Trophoblast cell (in vitro differentiated cells and primary cell): ENCODE measurements at regions not wholly inside any gene's neighbourhood (a gene's known extent, or its start where the extent isn't known, plus 50 kb on each side); places are given as distances from the start of the nearest gene placed in this dataset.
A peak's percentile ranks its signal among the peaks of the same experiment; 100 is the strongest.

ENCODE experiments used
- DNase-seq, 2 donors: peaks; one replicate each; pipeline ENCODE4 v3.0.0-alpha.2; 2016
- H2AFZ ChIP-seq: 2 replicates; pipeline ENCODE4 v1.6.1; 2013; ENCODE audit warnings: low read length, moderate library complexity, mild to moderate bottlenecking; ENCODE audit not compliant: insufficient read depth, poor library complexity
- H2AK5ac ChIP-seq: 2 replicates; pipeline ENCODE4 v1.6.1; 2013; ENCODE audit warnings: mild to moderate bottlenecking, low read length
- H2BK120ac ChIP-seq: 2 replicates; pipeline ENCODE4 v1.6.1; 2013; ENCODE audit warnings: low read length, mild to moderate bottlenecking, moderate library complexity; ENCODE audit not compliant: insufficient read depth, poor library complexity
- H2BK12ac ChIP-seq: 2 replicates; pipeline ENCODE4 v1.6.1; 2013; ENCODE audit warnings: mild to moderate bottlenecking, low read length, moderate library complexity
- H2BK5ac ChIP-seq: 2 replicates; pipeline ENCODE4 v1.6.1; 2013; ENCODE audit warnings: low read length, low read depth, moderate library complexity, mild to moderate bottlenecking; ENCODE audit not compliant: poor library complexity
- H3K14ac ChIP-seq: 2 replicates; pipeline ENCODE4 v1.6.1; 2013; ENCODE audit warnings: mild to moderate bottlenecking, low read length
- H3K18ac ChIP-seq: 2 replicates; pipeline ENCODE4 v1.6.1; 2013; ENCODE audit warnings: mild to moderate bottlenecking, low read length
- H3K23ac ChIP-seq: 2 replicates; pipeline ENCODE4 v1.6.1; 2013; ENCODE audit warnings: low read length
- H3K27ac ChIP-seq: 2 replicates; pipeline ENCODE4 v1.5.1; 2013; ENCODE audit warnings: low read depth, mild to moderate bottlenecking, inconsistent platforms, low read length, moderate library complexity
- H3K27me3 ChIP-seq: 2 replicates; pipeline ENCODE4 v1.6.1; 2013; ENCODE audit warnings: inconsistent platforms, mild to moderate bottlenecking, low read length, moderate library complexity; ENCODE audit not compliant: insufficient read depth
- H3K36me3 ChIP-seq, 2 experiments: 1 replicate in 1 of 2; 2 replicates in 1 of 2; pipeline ENCODE4 v1.6.1; 2013; ENCODE audit warnings: low read length in 2 of 2, mild to moderate bottlenecking in 2 of 2, moderate library complexity in 1 of 2; ENCODE audit not compliant: insufficient read depth in 2 of 2, control insufficient read depth in 1 of 2
- H3K4ac ChIP-seq: 2 replicates; pipeline ENCODE4 v1.6.1; 2013; ENCODE audit warnings: low read depth, mild to moderate bottlenecking, low read length, moderate library complexity
- H3K4me1 ChIP-seq, 2 experiments: 1 replicate in 1 of 2; 2 replicates in 1 of 2; pipeline ENCODE4 v1.6.1; 2013; ENCODE audit warnings: low read length in 2 of 2, mild to moderate bottlenecking in 2 of 2, moderate library complexity in 1 of 2; ENCODE audit not compliant: insufficient read depth in 2 of 2, control insufficient read depth in 1 of 2
- H3K4me2 ChIP-seq: 2 replicates; pipeline ENCODE4 v1.6.1; 2013; ENCODE audit warnings: inconsistent platforms, mild to moderate bottlenecking, low read length, moderate library complexity
- H3K4me3 ChIP-seq: 2 replicates; pipeline ENCODE4 v1.5.1; 2013; ENCODE audit warnings: mild to moderate bottlenecking, low read depth, low read length, inconsistent platforms
- H3K79me1 ChIP-seq: one replicate; pipeline ENCODE4 v1.6.1; 2013; ENCODE audit warnings: low read length
- H3K79me2 ChIP-seq: 2 replicates; pipeline ENCODE4 v1.6.1; 2013; ENCODE audit warnings: low read length, mild to moderate bottlenecking; ENCODE audit not compliant: control insufficient read depth, insufficient read depth, poor library complexity
- H3K9ac ChIP-seq: 2 replicates; pipeline ENCODE4 v1.6.1; 2013; ENCODE audit warnings: mild to moderate bottlenecking, low read length
- H3K9me3 ChIP-seq: 2 replicates; pipeline ENCODE4 v1.6.1; 2013; ENCODE audit warnings: low read depth, mild to moderate bottlenecking, control low read depth, inconsistent platforms, low read length; ENCODE audit not compliant: insufficient read depth
- H4K12ac ChIP-seq: 2 replicates; pipeline ENCODE4 v1.6.1; 2013; ENCODE audit warnings: low read depth, mild to moderate bottlenecking, low read length, moderate library complexity
- H4K8ac ChIP-seq: 2 replicates; pipeline ENCODE4 v1.6.1; 2013; ENCODE audit warnings: low read depth, mild to moderate bottlenecking, low read length, moderate library complexity
- H4K91ac ChIP-seq: one replicate; pipeline ENCODE4 v1.6.1; 2013; ENCODE audit warnings: low read depth, mild to moderate bottlenecking, low read length, moderate library complexity
- WGBS: extraction: QIAGEN DNeasy Blood & Tissue Kit; methylation state at CpG from one replicate; pipeline ENCODE4 v1.1.7; 2013; ENCODE audit warnings: missing lambda C conversion rate; ENCODE audit not compliant: insufficient read length, insufficient coverage; ENCODE audit errors: extremely low coverage; 5-methylcytosine and 5-hydroxymethylcytosine counted together

DNA sequence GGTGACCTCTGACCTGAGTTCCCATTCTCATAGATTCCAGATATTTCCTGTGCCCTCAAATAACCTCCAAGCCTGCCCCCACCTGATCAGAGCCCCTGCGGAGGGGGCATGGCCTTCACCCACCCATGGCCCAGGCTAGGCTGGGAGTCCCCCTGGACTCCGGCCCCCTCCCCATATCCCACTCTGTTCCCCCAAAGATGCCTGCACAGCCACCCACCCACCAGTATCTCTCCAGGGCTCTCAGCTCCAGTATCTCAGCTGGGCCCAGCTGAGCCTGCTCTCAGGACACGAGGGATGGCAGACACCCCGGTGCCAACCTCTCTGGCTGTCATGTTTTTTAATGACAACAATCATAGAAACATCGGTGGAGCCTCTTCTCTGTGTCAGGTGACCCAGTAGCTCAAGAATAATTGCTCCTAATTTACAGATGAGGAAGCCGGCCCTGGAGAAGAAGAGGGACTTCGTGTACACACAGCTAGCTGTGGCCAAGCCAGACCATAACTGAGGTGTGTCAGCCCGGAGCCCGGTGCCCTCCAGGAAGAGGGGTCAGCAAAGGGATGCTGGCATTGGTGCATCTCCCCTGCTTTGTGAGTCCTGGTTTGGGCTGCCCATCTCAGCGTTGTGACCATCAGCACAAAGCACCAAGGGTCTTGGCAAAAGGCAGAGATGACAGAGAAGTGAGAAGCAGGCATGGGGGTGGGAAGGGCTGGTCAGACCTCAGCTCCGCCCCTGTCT, 84.4 kb downstream of the SDC1 start:
- H2AK5ac ChIP-seq, result peak overlapping the region; percentile 21
- no peak overlapping the region for H2BK5ac ChIP-seq
- no peak overlapping the region for H3K23ac ChIP-seq
- DNase-seq, result no peak
- H3K4ac ChIP-seq, result no peak overlapping the region
- peak overlapping the region; percentile 34 for H2BK12ac ChIP-seq
- H3K18ac ChIP-seq, result no peak overlapping the region
- WGBS, result no CpG with 5 or more reads among the region's 11 CpGs
- no peak overlapping the region for H3K4me3 ChIP-seq
- peaks cover 6% of the 10 kb centered on the region for H3K79me2 ChIP-seq
- H3K9ac ChIP-seq, result no peak overlapping the region
- H3K9me3 ChIP-seq, result no peaks in the 10 kb centered on the region
- H3K14ac ChIP-seq, result no peak overlapping the region
- no peak overlapping the region for H3K27ac ChIP-seq
- H2AFZ ChIP-seq, result no peak overlapping the region
- H3K4me1 ChIP-seq, result peaks cover 32 to 33% of the 10 kb centered on the region in 2 experiments
- peak overlapping the region; percentile 41 for H4K91ac ChIP-seq
- H4K12ac ChIP-seq, result no peak overlapping the region
- no peak overlapping the region for H3K4me2 ChIP-seq
- H2BK120ac ChIP-seq, result peak overlapping the region; percentile 27
- no peaks in the 10 kb centered on the region for H3K27me3 ChIP-seq
- H3K79me1 ChIP-seq, result peaks cover 38% of the 10 kb centered on the region
- H3K36me3 ChIP-seq, result no peaks in the 10 kb centered on the region
- H4K8ac ChIP-seq, result no peak overlapping the region

DNA sequence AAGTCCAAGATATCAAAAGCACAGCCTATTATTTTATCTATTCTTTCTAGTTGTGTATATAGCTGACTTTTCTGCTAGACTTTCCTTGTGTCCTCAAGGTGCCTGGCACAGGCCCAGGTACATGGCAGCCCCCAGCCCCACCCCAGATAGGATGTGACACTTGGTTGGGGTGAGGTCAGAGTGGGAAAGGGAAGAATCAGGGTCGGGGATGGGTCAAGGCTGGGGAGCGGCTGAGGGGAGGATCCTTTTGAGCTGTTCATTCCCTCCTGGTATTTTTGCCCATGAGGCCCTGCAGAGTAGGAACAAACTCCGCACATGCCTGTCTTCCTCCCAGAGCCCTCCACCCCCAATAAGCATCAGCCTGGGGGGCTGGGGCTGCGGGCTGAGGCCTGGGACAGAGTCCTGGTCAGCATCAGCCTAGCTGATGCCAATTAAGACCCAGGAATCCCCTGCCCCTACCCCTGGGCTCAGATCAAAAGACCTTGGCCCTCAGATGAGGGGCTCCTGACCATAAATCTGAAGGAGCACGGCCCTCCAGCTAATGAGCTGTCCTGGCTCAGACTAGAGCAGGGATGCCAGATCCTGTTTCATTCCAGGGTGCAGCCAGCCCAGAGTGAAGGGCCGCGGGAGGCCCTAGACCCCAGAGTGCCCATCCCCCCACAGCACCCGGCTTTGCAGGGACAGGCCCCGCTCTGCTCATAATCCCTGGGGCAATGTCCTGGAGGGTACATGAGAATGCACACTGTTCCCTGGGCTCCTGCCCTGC, 85.3 kb downstream of the SDC1 start:
- Histone ChIP-seq H2AFZ (no peak overlapping the region), H3K4me3 (no peak overlapping the region), H3K36me3 (no peaks in the 10 kb centered on the region), H3K9ac (no peak overlapping the region), H3K4me1 (peaks cover 30 to 32% of the 10 kb centered on the region in 2 experiments), H2BK5ac (peak overlapping the region; percentile 38), H3K79me2 (peaks cover 6% of the 10 kb centered on the region), H3K79me1 (peaks cover 37% of the 10 kb centered on the region), H4K8ac (no peak overlapping the region), H3K9me3 (no peaks in the 10 kb centered on the region), H3K14ac (peak overlapping the region; percentile 50), H3K27me3 (no peaks in the 10 kb centered on the region), H4K12ac (no peak overlapping the region), H3K23ac (no peak overlapping the region), H2BK12ac (peak overlapping the region; percentile 51), H2AK5ac (peak overlapping the region; percentile 30), H4K91ac (peak overlapping the region; percentile 80), H2BK120ac (peak overlapping the region; percentile 75), H3K4ac (no peak overlapping the region), H3K18ac (peak overlapping the region; percentile 24), H3K27ac (peak overlapping the region; percentile 46), H3K4me2 (no peak overlapping the region)
- WGBS, result no CpG with 5 or more reads among the region's 9 CpGs
- DNase-seq, result no peak

DNA sequence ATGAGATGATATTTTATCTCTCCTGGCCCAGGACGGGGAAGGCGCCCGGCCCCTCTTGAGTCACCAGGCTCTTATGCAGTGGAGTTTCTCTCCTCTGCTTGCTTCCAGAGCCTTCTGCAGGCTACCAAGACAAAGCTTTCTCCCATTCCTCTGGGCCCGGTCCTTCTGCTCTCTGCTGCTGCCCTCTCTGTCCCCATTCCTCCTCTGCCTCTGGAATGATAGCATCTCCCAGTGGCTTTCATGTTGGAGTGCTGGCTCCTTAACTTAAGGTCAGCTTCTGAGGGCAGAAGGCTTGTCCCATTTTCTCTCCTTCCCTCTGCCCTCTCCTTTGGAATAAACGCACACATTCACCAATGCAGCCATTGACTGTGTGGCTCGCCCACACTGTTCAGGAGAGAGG, 86.2 kb downstream of the SDC1 start:
- Histone ChIP-seq H3K4ac (no peak overlapping the region), H3K79me2 (peaks cover 6% of the 10 kb centered on the region), H2BK120ac (no peak overlapping the region)

DNA sequence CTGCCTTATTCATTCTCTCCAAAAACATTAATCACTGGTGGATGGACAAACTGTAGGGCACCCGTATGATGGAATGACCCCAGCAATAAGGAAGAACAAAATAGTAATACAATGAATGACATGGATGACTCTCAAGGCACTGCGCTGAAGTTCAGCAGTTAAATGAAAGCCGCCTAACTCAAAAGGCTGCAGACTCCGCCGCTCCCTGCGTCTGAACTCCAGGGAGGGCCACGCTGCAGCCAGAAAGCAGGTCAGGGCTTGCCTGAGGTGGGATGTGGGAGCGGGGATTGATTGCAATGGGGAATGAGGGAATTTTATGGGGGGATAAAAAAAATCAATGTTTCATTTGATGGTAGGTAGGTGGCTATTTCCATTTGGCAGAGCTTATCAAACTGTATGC, 86.5 kb upstream of the LAPTM4A start:
- WGBS, result 100% methylated on average over 1 of the region's 8 CpGs
- peaks cover 6% of the 10 kb centered on the region for H3K79me2 ChIP-seq
- peaks cover 30% of the 10 kb centered on the region for H3K79me1 ChIP-seq
- no peak overlapping the region for H2BK5ac ChIP-seq
- H4K91ac ChIP-seq, result peak overlapping the region; percentile 70
- peak overlapping the region; percentile 7 for H3K14ac ChIP-seq
- H2BK12ac ChIP-seq, result no peak overlapping the region
- no peak overlapping the region for H3K4ac ChIP-seq
- no peaks in the 10 kb centered on the region for H3K27me3 ChIP-seq
- H3K27ac ChIP-seq, result no peak overlapping the region
- DNase-seq, result no peak
- H3K9ac ChIP-seq, result no peak overlapping the region
- no peak overlapping the region for H3K23ac ChIP-seq
- no peak overlapping the region for H2AK5ac ChIP-seq
- no peak overlapping the region for H3K4me3 ChIP-seq
- H2BK120ac ChIP-seq, result peak overlapping the region; percentile 41
- no peaks in the 10 kb centered on the region for H3K9me3 ChIP-seq
- H3K18ac ChIP-seq, result peak overlapping the region; percentile 25
- H4K8ac ChIP-seq, result no peak overlapping the region
- H2AFZ ChIP-seq, result no peak overlapping the region
- no peak overlapping the region for H3K4me2 ChIP-seq
- H4K12ac ChIP-seq, result no peak overlapping the region
- peaks cover 26% of the 10 kb centered on the region in 2 experiments for H3K4me1 ChIP-seq
- no peaks in the 10 kb centered on the region for H3K36me3 ChIP-seq

More for the DNA sequence above, 86.2 kb downstream of the SDC1 start:
- H3K27me3 ChIP-seq, result no peaks in the 10 kb centered on the region
- H2AK5ac ChIP-seq, result no peak overlapping the region
- H3K27ac ChIP-seq, result peak overlapping the region; percentile 46
- DNase-seq, result peak; percentile 55 to 76
- H4K12ac ChIP-seq, result no peak overlapping the region
- no peak overlapping the region for H3K4me2 ChIP-seq
- H3K18ac ChIP-seq, result no peak overlapping the region
- H3K79me1 ChIP-seq, result peaks cover 32% of the 10 kb centered on the region
- H4K8ac ChIP-seq, result no peak overlapping the region
- no peak overlapping the region for H3K9ac ChIP-seq
- H3K23ac ChIP-seq, result no peak overlapping the region
- H3K4me3 ChIP-seq, result no peak overlapping the region
- peaks cover 30 to 32% of the 10 kb centered on the region in 2 experiments for H3K4me1 ChIP-seq
- no peaks in the 10 kb centered on the region for H3K36me3 ChIP-seq
- H2BK12ac ChIP-seq, result no peak overlapping the region
- no CpG with 5 or more reads among the region's 6 CpGs for WGBS
- H3K14ac ChIP-seq, result no peak overlapping the region
- no peak overlapping the region for H2BK5ac ChIP-seq
- peak overlapping the region; percentile 16 for H4K91ac ChIP-seq
- no peaks in the 10 kb centered on the region for H3K9me3 ChIP-seq
- no peak overlapping the region for H2AFZ ChIP-seq
